CD14-positive monocyte (primary cell): ENCODE measurements at regions not wholly inside any gene's neighbourhood (a gene's known extent, or its start where the extent isn't known, plus 50 kb on each side); places are given as distances from the start of the nearest gene placed in this dataset.

Experiments
- DNase-seq, 3 donors: peaks; one replicate each; pipeline ENCODE4 v3.0.0-alpha.2; 2011 to 2022
- H2AFZ ChIP-seq: 2 replicates; pipeline ENCODE4 v1.6.0; 2012; ENCODE audit warnings: mild to moderate bottlenecking, low read depth, low read length, inconsistent platforms; ENCODE audit not compliant: insufficient read depth, poor library complexity, severe bottlenecking
- H3K27ac ChIP-seq, 2 donors: 1 replicate in 1 of 2; 2 replicates in 1 of 2; pipeline ENCODE4 v1.5.1; 2012 to 2013; ENCODE audit warnings: low read length in 2 of 2, control low read depth in 1 of 2, inconsistent platforms in 1 of 2, low read depth in 1 of 2, mild to moderate bottlenecking in 1 of 2
- H3K27me3 ChIP-seq, 2 donors: one replicate each; pipeline versions ENCODE4 v1.6.0 to v1.6.1; 2011 to 2013; ENCODE audit warnings: low read length in 2 of 2; ENCODE audit not compliant: control insufficient read depth in 2 of 2, insufficient read depth in 2 of 2
- H3K36me3 ChIP-seq, 2 donors: replicated peaks in 1 of 2; 1 replicate in 1 of 2; 2 replicates in 1 of 2; pipeline versions ENCODE4 v1.5.1 to v1.6.1; 2012 to 2013; ENCODE audit warnings: low read length in 2 of 2, control low read depth in 1 of 2, inconsistent platforms in 1 of 2, mild to moderate bottlenecking in 1 of 2; ENCODE audit not compliant: insufficient read depth in 2 of 2, control insufficient read depth in 1 of 2
- H3K4me1 ChIP-seq, 2 donors: 1 replicate in 1 of 2; 2 replicates in 1 of 2; pipeline versions ENCODE4 v1.5.1 to v1.6.1; 2012 to 2013; ENCODE audit warnings: low read length in 2 of 2, control low read depth in 1 of 2, inconsistent platforms in 1 of 2, mild to moderate bottlenecking in 1 of 2, moderate library complexity in 1 of 2; ENCODE audit not compliant: insufficient read depth in 2 of 2, control insufficient read depth in 1 of 2
- H3K4me2 ChIP-seq: replicated peaks from 2 replicates; pipeline ENCODE3; 2012; ENCODE audit warnings: low read length, moderate library complexity, mild to moderate bottlenecking; ENCODE audit not compliant: poor library complexity, severe bottlenecking; ENCODE audit errors: extremely low read depth
- H3K4me3 ChIP-seq, 3 experiments: fragments of 200-600 bp in 1 of 3; sonication (generic) in 1 of 3; replicated peaks in 1 of 3; 1 replicate in 2 of 3; 2 replicates in 1 of 3; pipeline ENCODE4 v1.5.1; 2011 to 2013; ENCODE audit warnings: low read length in 3 of 3, mild to moderate bottlenecking in 3 of 3, control low read depth in 2 of 3, low read depth in 2 of 3, inconsistent platforms in 1 of 3, moderate library complexity in 1 of 3
- H3K79me2 ChIP-seq: 2 replicates; pipeline ENCODE4 v1.6.0; 2012; ENCODE audit warnings: mild to moderate bottlenecking, control low read depth, inconsistent platforms, low read length, moderate library complexity; ENCODE audit not compliant: insufficient read depth
- H3K9ac ChIP-seq: 2 replicates; pipeline ENCODE4 v1.6.0; 2017; ENCODE audit warnings: low read length, mild to moderate bottlenecking; ENCODE audit not compliant: insufficient read depth, poor library complexity, severe bottlenecking
- H3K9me3 ChIP-seq, 2 donors: replicated peaks in 1 of 2; 1 replicate in 1 of 2; 2 replicates in 1 of 2; pipeline versions ENCODE4 v1.5.1 to v1.6.1; 2012 to 2013; ENCODE audit warnings: low read length in 2 of 2, control low read depth in 1 of 2; ENCODE audit not compliant: control insufficient read depth in 1 of 2, insufficient read depth in 1 of 2
- H4K20me1 ChIP-seq: 2 replicates; pipeline ENCODE4 v1.6.0; 2012; ENCODE audit warnings: mild to moderate bottlenecking, low read length, control low read depth, moderate library complexity; ENCODE audit not compliant: insufficient read depth
- H3K27ac Mint-ChIP-seq, 7 donors: one replicate each; pipeline ENCODE4 v1.8.0; 2020; ENCODE audit warnings: mild to moderate bottlenecking in 7 of 7, mixed read lengths in 7 of 7, moderate library complexity in 6 of 7, inconsistent platforms in 2 of 7
- H3K27me3 Mint-ChIP-seq, 3 donors: one replicate each; pipeline ENCODE4 v1.8.0; 2021 to 2022; ENCODE audit warnings: low read depth in 3 of 3, mild to moderate bottlenecking in 3 of 3, mixed read lengths in 3 of 3, moderate library complexity in 3 of 3, inconsistent platforms in 1 of 3
- H3K36me3 Mint-ChIP-seq, 2 donors: one replicate each; pipeline ENCODE4 v1.8.0; 2020; ENCODE audit warnings: mixed read lengths in 2 of 2, inconsistent platforms in 1 of 2, mild to moderate bottlenecking in 1 of 2
- H3K4me1 Mint-ChIP-seq: one replicate; pipeline ENCODE4 v1.8.0; 2020; ENCODE audit warnings: mild to moderate bottlenecking, mixed read lengths
- H3K4me3 Mint-ChIP-seq, 2 donors: one replicate each; pipeline ENCODE4 v1.8.0; 2020; ENCODE audit warnings: mild to moderate bottlenecking in 2 of 2, mixed read lengths in 2 of 2, moderate library complexity in 1 of 2
- H3K9me3 Mint-ChIP-seq, 7 donors: one replicate each; pipeline ENCODE4 v1.8.0; 2020 to 2022; ENCODE audit warnings: mixed read lengths in 7 of 7, mild to moderate bottlenecking in 6 of 7, moderate library complexity in 6 of 7, inconsistent platforms in 2 of 7
- CTCF ChIP-seq: fragments of 200-600 bp; IDR thresholded peaks from one replicate; pipeline ENCODE4 v1.8.0; 2022; ENCODE audit warnings: antibody characterized with exemption, mild to moderate bottlenecking
- WGBS: methylation state at CpG from one replicate; pipeline ENCODE4 v1.1.5; 2013; ENCODE audit warnings: missing lambda C conversion rate; ENCODE audit not compliant: insufficient coverage; 5-methylcytosine and 5-hydroxymethylcytosine counted together
- intact Hi-C, 2 donors: fragments of 100-400 bp; cut with micrococcal nuclease; formaldehyde crosslinking; loops; one replicate each; pipeline versions ENCODE4 v1.15.0 to v1.15.1; 2023

DNA sequence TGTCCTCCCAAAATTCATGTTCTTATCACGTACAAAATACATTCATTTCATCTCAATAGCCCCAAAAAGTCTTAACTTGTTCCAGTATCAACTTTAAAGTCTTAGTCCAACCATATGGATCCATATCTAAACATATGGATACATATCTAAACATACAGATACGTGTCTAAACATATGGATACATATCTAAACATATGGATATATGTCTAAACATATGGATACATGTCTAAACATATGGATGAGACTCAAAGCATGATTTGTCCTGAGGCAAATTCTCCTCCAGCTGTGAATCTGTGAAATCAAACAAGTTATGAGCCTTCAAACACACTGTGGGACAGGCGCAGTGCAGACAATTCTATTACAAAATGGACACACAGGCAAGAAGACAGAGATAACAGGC lies 709.0 kb downstream of the TBC1D22A start:
- intact Hi-C loops: no loop called here
- Mint-ChIP-seq H3K27ac (no peak overlapping the region), H3K4me1 (no peaks in the 10 kb centered on the region), H3K4me3 (no peak overlapping the region), H3K9me3 (peaks cover 4 to 16% (median 11%) of the 10 kb centered on the region in 7 donors), H3K27me3 (peaks cover 0 to 5% (median 2%) of the 10 kb centered on the region in 3 donors), H3K36me3 (no peaks in the 10 kb centered on the region)
- no peak overlapping the region for H3K4me3 ChIP-seq
- H3K27ac ChIP-seq: no peak overlapping the region
- peaks cover 3% of the 10 kb centered on the region in 2 donors for H3K9me3 ChIP-seq
- no peaks in the 10 kb centered on the region for H3K79me2 ChIP-seq
- no peaks in the 10 kb centered on the region for H3K27me3 ChIP-seq
- no peak for TF ChIP-seq CTCF
- no peaks in the 10 kb centered on the region for H3K4me1 ChIP-seq
- no peak overlapping the region for H2AFZ ChIP-seq
- no peaks in the 10 kb centered on the region for H3K36me3 ChIP-seq
- no peak overlapping the region for H3K4me2 ChIP-seq
- no peak for DNase-seq
- WGBS: 80% methylated on average over 1 of the region's 3 CpGs
- H4K20me1 ChIP-seq: no peaks in the 10 kb centered on the region
- no peak overlapping the region for H3K9ac ChIP-seq

GRCh38 chr22:47465809-47466208 lies 703.4 kb downstream of the TBC1D22A start:
- no peak overlapping the region for H3K27ac ChIP-seq
- Mint-ChIP-seq H3K4me1 (no peaks in the 10 kb centered on the region), H3K27ac (peak overlapping the region in 1 of 7 donors; percentile 62), H3K27me3 (peaks cover 0 to 4% (median 3%) of the 10 kb centered on the region in 3 donors), H3K36me3 (no peaks in the 10 kb centered on the region), H3K4me3 (no peak overlapping the region), H3K9me3 (peaks cover 12 to 34% (median 23%) of the 10 kb centered on the region in 7 donors)
- H2AFZ ChIP-seq: no peak overlapping the region
- peaks cover 26 to 27% of the 10 kb centered on the region in 2 donors for H3K9me3 ChIP-seq
- no peaks in the 10 kb centered on the region for H3K4me1 ChIP-seq
- H3K36me3 ChIP-seq: no peaks in the 10 kb centered on the region
- no peak for TF ChIP-seq CTCF
- intact Hi-C loops: no loop called here
- H3K9ac ChIP-seq: no peak overlapping the region
- no peaks in the 10 kb centered on the region for H3K27me3 ChIP-seq
- H4K20me1 ChIP-seq: no peaks in the 10 kb centered on the region
- no CpG with 5 or more reads among the region's 2 CpGs for WGBS
- H3K79me2 ChIP-seq: no peaks in the 10 kb centered on the region
- no peak for DNase-seq
- no peak overlapping the region for H3K4me3 ChIP-seq
- no peak overlapping the region for H3K4me2 ChIP-seq
